HG02759 (cell line): ENCODE measurements at regions not wholly inside any gene's neighbourhood (a gene's known extent, or its start where the extent isn't known, plus 50 kb on each side); places are given as distances from the start of the nearest gene placed in this dataset.

Source experiments
- ATAC-seq: cut with Tn5 transposase; IDR thresholded peaks from one replicate; pipeline ENCODE4 v1.9.1; 2021; ENCODE audit warnings: mild to moderate bottlenecking, moderate library complexity; ENCODE audit not compliant: unreplicated experiment

DNA sequence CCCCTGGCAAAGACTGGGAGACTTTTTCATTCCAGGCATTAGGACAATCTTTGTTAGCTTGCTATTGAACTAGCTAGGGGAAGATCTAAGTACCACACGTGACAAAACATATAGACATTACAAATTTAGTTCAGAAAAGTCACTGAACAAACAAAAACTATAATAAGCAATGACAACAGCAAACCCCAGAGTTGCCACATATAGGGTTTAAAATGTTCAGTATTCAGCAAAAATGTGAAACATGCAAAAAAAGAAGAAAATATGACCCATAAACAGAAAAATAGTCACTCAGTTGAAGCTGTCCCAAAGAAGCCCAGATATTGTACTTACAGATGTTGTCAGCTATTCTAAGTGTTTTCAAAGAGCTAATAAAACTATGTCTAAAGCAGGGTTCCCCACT is 431.1 kb upstream of the CDH2 start:
- ATAC-seq: no peak

DNA sequence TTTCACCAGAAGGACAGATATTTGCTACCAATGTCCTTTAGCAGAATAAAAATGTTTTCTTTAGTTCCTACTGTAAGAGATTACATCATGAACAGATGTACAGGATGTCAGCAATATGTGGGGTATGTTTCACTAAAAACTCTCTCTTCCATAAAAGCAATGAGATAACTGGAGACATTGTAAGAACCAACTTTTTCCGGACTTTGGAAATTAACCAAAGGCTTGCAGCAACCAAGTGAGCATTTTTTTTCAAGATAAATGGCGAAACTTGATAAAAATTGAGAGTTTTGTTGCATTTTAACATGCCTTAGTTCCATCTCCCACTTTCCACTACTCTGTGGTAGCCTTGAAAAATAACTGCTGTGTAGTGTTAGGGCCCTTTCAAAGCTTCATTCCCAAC is 429.8 kb upstream of the CDH2 start:
- ATAC-seq: no peak

DNA sequence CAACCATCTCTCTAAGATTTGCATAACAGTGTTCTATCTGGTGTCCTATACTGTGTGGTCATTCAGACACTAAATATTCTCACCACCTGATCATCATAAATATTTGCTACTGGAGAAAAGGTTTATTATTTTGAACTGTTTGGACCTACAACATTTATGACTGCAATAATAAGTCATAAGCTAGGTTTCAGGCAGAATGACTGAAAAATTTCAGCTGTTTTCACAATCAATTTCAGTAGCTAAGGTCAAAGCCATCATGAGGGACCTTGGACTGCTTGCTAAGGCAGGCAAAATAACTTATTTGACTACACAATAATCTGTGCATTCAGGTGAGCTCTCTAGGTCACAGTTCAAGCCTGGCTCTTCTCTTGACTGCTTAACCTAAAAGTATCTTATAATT is 425.5 kb upstream of the CDH2 start:
- ATAC-seq: no peak

DNA sequence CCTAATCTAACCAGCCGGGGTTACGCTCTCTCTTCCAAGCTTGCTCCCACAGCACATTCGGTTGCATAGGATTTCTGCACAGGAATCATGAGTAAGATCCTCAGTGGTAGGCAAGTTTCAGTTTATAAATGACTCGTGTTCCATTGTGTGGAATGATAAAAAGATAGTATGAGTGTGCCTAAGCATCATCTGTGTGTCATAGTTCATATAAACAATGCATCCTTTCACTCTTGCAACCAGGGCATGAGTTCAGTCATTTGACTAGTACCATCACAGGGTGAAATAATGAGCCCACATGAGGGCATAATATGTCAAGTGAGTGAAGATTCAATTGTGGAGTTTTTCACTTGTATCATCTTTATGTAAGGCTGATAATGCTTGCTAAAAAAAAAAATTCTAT is 417.1 kb upstream of the CDH2 start:
- no peak for ATAC-seq

DNA sequence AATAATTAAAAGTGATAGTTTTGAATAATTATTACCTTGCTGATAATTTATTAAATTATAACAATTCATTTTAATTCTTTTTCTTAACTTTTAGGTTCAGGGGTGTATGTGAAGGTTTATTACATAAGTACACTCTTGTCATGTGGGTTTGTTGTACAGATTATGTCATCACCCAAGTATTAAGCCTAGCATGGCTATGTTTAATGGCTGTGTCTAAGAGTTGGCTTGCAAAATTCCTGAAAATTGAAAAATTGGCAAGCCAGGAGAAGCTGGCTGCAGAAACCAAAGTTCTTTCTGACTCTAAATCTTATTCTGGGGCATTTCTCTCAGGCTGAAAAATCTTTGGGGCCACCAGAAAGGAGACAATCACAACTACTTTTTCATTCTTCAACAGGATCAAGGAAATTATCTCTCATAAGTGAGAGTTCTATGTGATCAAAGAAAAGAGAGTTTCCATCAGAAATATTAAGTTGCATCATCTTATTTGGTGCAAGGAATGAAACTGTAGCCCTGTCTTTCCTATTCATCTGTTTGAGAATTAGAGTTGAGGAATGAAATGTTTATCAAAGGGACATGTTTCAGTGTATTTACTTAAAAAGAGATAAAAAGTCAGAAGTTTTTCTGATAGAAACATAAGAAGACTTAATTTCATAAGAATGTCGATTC is 412.1 kb upstream of the CDH2 start:
- no peak for ATAC-seq

DNA sequence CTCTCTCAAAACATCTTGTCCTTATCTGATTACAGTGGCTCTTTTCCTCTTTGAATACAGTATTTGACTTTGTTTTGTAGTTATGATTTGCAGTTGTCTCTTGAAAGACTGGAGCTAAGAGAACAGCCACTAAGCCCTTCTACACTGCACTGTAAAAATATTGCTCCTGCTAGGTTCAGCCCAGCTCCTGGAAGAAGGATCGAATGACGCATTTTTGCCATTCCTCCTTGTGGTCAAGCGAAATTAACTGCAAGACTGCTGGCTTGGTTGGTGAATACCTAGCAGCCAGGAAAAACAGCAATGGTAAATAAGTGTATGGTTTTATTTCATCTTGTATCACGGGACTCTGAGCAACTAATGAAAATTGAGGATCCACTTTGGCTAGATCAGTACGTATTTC is 407.8 kb upstream of the CDH2 start:
- ATAC-seq: no peak

DNA sequence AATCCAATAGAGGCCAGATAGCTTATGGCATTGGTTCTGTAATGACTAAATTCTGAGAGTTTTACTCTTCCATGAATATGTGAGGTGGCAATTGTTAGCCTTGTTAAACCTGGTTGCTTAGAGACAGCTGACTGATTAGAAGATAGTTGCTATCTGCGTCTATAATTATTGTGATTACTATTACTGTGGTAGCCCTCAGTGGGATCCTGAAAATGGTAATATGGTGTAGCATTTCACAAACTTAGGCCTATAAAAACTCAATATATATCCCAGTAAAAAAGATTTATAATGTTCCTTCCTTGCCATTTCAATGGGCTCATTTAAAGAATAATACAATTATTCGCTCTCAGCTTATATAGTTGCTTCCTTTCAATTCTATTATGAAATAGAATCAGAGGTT is 405.8 kb upstream of the CDH2 start:
- ATAC-seq: no peak

DNA sequence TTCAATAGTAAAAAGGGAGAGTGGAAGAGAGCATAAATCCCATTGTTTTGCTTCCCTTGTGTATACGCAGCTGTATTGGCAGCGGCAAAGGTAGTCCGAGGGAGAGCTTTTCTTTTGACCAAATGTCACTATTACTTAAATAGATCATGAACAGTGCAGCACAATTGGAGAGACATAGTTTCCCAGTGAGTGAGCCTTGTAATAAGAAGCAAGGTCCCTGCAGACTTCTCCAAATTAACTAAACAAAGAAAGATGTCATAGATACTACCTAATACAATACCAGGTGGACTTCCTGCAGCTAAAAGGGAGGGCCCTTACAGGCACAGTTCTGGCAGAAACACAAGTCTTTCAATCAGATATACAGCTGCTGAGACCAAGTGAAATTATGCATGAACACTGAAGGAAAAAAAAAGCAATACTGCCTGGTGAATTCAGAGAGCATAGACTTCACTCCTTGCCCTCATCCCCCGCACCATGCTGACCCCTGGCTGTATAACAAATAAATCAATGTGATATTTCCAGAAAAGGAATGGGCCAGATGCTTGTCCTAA is 404.7 kb upstream of the CDH2 start:
- ATAC-seq: no peak

DNA sequence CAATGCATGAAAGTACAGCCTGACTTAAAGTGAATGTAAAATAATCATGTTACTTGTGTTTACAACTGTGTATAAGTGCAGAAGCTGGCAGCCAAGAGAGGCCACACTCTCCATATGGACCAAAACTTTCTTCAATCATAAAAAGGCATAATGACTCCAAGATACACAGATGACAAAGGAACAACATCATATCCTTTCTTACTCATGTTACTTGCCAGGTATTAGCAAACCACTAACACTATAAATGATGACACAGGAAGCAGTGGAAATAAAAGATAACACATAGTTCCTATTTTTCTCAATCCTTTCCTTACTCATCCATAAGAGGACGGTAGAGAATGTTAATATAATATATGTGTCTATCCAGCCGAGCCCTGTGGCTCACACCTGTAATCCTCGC is 400.0 kb upstream of the CDH2 start:
- ATAC-seq: no peak

DNA sequence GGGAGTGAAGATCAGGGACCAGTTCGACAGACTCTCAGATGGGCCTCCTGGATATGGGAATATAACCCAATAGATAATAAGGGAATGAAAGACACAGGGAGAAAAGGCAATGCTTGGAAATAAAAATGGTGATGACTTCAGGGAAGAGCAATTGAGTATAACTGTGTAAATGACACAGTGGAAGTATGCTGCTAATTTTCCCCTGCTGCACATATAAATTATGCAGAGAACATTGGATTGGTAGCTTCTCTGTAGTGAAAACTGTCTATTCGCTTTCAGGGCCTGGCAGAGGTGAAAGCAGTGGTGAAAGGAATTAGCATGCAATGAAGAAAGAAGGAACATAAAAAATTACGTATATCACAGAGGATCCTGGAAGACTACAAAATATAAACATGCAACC is 398.2 kb upstream of the CDH2 start:
- ATAC-seq: no peak

DNA sequence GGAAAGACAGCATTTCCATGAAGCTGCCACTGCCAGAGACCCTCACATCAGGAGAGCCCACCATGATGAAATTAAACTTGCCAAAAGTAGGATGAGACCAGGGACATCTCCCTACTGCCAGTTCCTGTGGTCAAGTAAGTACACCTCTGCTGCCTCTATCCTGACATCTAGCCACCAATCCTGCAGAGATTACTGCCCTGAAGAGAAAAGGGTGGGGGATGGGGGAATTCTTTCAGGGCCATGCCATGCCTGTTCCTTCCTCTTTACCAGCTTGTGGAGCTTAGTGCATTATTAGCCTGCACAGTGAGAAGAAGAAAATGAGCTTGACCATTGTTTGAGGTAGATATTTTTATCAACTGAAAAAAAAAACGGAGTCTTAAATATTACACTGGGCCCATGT is 397.2 kb upstream of the CDH2 start:
- no peak for ATAC-seq

DNA sequence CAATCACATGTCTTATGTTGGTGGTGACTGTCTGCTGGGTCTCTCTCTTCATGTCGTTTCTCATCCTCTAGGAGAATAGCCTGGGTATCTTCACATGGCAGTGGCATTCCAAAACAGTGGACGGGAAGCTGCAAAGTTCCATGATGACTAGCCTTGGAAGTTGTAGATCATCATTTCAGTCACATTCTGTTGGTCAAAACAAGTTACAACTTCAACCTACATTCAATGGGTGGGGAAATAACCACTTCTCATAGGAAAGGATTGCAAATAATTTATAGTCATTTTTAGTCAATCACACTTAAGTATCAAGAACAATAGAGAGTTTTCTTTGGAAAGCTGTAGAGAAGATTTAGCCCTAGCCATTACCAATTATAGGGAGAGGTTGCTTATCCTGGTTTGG is 395.0 kb upstream of the CDH2 start:
- no peak for ATAC-seq

DNA sequence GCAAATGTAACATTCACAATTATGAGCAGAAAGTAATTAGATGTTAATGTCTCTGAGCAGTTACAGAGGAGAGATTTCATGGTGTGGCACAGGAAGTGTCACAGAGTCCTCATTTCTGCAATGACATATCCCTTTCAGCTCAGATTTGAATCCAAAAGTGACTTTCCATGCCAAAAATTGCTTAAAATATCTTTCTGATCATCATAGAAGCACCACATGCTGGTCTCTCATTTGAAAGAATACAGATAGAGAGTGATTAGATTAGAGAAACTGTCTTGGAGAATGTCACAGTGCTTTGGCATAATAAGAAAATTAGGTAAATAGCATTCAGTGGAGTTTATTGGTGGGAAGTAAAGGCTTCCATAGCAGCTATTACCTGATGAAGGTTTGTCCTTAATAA is 383.4 kb upstream of the CDH2 start:
- ATAC-seq: no peak

DNA sequence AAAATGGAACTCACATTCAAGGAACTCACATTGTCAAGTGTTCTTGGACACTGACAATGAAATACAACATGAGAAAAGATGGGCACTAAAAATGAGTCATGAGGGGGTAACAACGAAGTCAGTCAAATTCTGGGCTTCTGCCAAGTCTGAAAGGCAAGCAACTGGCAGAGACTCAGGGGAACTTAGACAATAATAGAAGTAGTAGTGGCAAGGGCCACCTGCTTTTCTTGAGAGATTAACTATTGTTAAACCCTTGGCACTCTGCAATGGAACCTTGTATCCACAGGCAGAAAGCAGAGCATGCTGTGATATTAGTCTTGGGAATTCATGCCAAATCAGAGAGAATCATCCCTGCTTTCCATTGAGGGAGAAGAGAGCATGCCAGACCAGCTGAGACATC is 382.6 kb upstream of the CDH2 start:
- no peak for ATAC-seq

DNA sequence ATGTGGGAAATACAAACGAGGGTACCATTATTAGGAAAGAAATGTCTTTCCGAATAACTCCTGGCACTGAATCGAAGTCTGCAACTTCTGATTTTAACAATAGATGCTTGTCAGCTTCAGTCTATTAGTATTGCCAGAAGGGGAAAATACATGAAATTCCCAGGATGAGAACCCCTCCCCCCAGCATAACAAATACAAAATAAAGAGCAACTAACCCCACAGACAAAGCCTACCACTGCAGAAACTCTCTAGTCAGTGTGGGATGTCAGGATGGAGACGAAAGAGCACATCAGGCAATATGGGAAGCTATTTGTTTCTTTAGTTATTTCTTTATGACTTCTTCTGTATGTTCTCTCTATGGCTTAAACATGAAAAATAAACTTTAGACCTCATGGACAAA is 365.0 kb upstream of the CDH2 start:
- ATAC-seq: no peak

DNA sequence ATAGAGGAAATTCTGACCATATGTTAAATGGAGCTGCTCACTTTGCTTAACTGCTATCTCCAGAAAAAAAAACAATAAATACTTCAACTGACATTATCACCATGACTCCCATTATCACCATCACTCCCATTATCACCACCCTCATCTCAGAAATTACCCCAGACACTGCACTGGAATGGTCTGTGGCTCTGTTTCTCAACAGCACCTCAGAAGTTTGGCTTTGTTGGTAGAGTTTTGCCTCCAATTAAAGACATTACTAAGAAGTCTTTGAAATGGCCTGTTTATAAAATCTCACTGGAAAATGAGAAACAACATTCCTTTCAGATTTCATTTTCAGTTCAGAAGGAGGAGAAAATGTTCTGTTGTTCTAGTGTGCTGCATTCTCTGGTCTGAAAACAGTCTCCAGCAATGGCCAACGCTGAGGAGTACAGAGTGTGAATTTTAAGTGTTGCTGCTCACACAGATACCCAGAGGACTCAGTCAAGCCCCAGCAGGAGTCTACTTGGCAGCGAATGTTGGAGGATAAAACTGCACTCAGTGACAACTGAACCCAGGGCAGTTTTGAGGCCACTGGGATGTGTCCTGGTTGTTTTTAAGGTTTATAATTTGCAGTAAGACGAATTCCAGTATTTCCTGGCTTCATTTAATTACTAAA is 364.5 kb upstream of the CDH2 start:
- ATAC-seq: no peak

DNA sequence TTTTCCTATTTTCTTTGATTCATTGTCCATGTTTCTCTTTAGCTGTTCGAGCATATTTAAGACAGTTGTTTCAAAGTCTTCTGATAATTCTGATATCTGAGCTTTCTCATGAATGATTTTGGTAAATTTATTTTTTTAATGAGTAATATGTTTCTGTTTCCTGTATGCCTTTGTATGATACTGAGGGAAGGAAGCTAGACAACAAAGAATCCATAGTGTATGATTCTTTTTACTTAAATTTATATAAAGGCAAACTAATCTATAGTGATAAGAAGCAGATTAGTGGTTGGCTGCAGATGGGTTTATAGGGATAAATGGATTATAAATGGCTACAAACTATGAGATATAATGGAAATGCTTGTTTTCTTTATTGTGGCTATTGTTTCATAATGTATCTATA is 352.7 kb upstream of the CDH2 start:
- no peak for ATAC-seq

DNA sequence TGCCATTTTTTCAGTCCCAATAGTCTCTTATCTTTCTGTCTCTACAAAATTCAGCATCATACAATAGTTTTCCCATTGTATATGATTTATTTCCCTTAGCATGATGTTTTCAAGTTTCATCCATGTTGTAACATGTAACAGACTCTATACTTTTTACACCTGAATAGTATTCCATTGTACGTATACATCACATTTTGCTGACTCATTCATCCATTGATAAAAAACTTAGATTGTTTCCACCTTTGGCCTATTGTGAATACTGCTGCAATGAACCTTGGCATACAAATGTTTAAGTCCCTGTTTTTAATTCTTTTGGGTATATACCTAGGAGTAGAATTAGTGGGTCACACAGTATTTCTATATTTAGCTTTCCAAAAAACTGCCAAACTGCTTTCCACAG is 349.3 kb upstream of the CDH2 start:
- ATAC-seq: no peak

DNA sequence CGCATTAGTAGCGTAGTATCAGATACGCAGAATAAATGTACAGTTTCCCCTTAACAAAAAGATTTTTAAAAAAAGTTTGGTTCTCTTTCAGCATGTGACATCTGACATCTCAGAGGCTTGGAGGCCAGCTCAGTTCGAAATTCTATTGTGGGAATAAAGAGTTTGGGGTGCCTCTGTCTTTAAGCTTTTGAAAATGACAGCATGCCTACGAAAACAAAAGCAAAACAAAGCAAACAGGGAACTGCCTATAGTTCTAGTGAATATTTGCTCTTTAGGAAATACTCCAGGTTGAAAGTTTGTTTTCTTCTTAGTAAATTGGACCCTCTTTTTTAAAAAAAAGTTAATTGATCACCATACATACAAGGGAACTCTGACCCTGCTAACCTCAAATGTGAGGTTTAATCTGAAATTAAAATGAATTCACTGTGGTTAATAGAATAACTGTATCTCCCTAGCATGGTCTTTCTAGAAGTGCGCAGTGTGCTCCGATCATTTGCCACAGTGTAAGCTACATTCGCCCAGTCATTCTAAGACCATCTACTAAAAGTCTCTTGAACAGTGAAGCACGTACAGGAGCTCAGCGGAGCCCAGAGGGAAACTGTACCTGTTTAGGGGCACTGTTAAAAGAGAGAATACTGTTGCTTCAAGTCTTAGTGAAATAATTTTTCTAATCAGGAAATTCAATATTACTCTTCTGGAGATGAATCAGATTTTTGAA is 347.0 kb upstream of the CDH2 start:
- no peak for ATAC-seq

DNA sequence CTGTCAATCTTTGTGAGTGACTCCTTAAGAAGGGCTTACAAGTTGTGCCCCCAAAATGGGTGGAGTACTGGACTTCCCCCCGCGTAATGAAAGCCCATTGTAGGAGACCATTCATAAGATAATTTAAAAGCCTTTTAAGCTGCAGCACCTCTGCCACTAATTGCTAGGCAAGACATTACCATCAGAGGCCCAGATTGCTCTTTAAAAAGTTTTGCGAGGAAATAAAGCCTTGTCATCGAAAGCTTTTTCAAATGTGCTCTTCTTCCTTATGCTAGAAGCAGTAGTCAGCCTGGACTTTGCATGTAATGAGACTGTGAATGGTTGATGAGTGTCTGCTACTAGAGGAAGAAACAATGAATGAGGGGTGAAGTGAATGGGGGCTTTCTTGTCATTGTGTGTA is 345.3 kb upstream of the CDH2 start:
- ATAC-seq: no peak

DNA sequence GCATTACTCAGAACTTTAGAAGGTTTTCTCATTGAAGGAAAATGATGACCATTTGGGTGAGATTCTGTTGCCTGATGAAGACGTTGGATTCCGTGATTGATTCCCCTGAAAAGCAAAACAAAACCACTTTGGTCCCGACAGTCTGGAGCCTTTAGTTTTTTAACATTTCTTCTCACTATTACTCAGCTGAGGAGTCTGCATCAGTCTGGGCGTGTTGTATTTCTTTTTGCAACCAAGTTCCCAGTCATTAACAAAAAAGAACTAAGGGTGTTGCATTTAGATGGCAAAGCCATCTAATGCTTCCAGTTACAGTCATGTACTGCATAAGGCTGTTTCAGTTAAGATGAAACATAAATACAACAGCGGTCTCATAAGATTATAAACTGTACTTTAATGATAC is 343.1 kb upstream of the CDH2 start:
- ATAC-seq: no peak

DNA sequence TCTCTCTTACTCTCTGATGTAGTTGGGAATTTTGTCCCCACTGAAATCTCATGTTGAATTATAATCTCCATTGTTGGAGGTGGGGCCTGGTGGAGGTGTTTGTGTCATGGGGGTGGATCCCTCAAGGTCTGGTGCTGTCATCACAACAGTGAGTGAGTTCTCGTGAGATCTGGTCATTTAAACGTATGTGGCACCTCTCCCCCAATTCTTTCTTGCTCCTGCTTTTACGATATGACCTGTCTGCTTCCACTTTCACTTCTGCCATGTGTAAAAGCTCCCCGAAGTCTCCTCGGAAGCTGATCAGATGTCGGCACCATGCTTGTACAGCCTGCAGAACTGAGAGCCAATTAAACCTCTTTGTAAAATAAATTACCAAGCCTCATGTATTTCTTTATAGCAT is 337.8 kb upstream of the CDH2 start:
- no peak for ATAC-seq
